B cell (primary cell): ENCODE measurements at regions not wholly inside any gene's neighbourhood (a gene's known extent, or its start where the extent isn't known, plus 50 kb on each side); places are given as distances from the start of the nearest gene placed in this dataset.

Source experiments
- ATAC-seq: fragments of 200-7000 bp; cut with Tn5 transposase; one replicate; pipeline ENCODE4 v1.10.0; 2021; ENCODE audit warnings: low read depth, mild to moderate bottlenecking, moderate number of reproducible peaks, moderate library complexity
- CTCF ChIA-PET: fragments of 350-600 bp; sonication (Branson Sonifier 250); formaldehyde crosslinking; loops from one replicate; lab custom pipeline; 2021; ENCODE audit warnings: antibody characterized with exemption, inconsistent platforms; lab: Charles Lee
- POLR2A ChIA-PET: fragments of 350-600 bp; sonication (Branson Sonifier 250); formaldehyde crosslinking; loops from one replicate; lab custom pipeline; 2021; ENCODE audit warnings: antibody characterized with exemption; lab: Charles Lee
- DNase-seq: peaks from one replicate; pipeline ENCODE4 v3.0.0; 2013
- H2AFZ ChIP-seq: 2 replicates; pipeline ENCODE4 v1.6.1; 2012; ENCODE audit warnings: mild to moderate bottlenecking, low read depth, low read length; ENCODE audit not compliant: insufficient read depth, poor library complexity, severe bottlenecking
- H3K27ac ChIP-seq, 2 donors: 1 replicate in 1 of 2; 2 replicates in 1 of 2; pipeline ENCODE4 v1.5.1; 2012 to 2013; ENCODE audit warnings: low read length in 2 of 2, mild to moderate bottlenecking in 2 of 2, moderate library complexity in 1 of 2
- H3K27me3 ChIP-seq, 4 experiments: fragments of 200-600 bp in 1 of 4; sonication (generic) in 1 of 4; replicated peaks in 1 of 4; 1 replicate in 2 of 4; 2 replicates in 2 of 4; pipeline versions ENCODE4 v1.6.1 to v1.7.0; 2013 to 2016; ENCODE audit warnings: low read length in 3 of 4, mild to moderate bottlenecking in 2 of 4, mixed read lengths in 1 of 4, moderate library complexity in 1 of 4; ENCODE audit not compliant: insufficient read depth in 4 of 4, control insufficient read depth in 3 of 4; ENCODE audit errors: control extremely low read depth in 1 of 4
- H3K36me3 ChIP-seq, 2 experiments: replicated peaks in 1 of 2; 1 replicate in 1 of 2; 2 replicates in 1 of 2; pipeline versions ENCODE4 v1.6.1 to v1.7.1; 2013; ENCODE audit warnings: low read length in 1 of 2; ENCODE audit not compliant: insufficient read depth in 2 of 2, control insufficient read depth in 1 of 2; ENCODE audit errors: control extremely low read depth in 1 of 2, extremely low read depth in 1 of 2
- H3K4me1 ChIP-seq, 2 donors: fragments of 200-600 bp in 1 of 2; sonication (generic) in 1 of 2; 1 replicate in 1 of 2; 2 replicates in 1 of 2; pipeline versions ENCODE4 v1.5.1 to v1.6.1; 2013 to 2017; ENCODE audit warnings: low read length in 2 of 2; ENCODE audit not compliant: control insufficient read depth in 2 of 2, insufficient read depth in 2 of 2
- H3K4me2 ChIP-seq: replicated peaks from 2 replicates; pipeline ENCODE3; 2012; ENCODE audit warnings: mild to moderate bottlenecking, low read depth, low read length; ENCODE audit not compliant: poor library complexity, severe bottlenecking
- H3K4me3 ChIP-seq, 5 experiments: fragments of 200-600 bp in 1 of 5; sonication (generic) in 1 of 5; 1 replicate in 3 of 5; 2 replicates in 2 of 5; pipeline versions ENCODE4 v1.5.1 to v1.7.0; 2011 to 2016; ENCODE audit warnings: low read length in 4 of 5, mild to moderate bottlenecking in 4 of 5, low read depth in 2 of 5, control low read depth in 1 of 5, moderate library complexity in 1 of 5; ENCODE audit not compliant: insufficient read depth in 1 of 5; ENCODE audit errors: control extremely low read depth in 1 of 5, extremely low read depth in 1 of 5
- H3K79me2 ChIP-seq: fragments of 200-600 bp; sonication (generic); one replicate; pipeline ENCODE4 v1.6.0; 2016; ENCODE audit warnings: low read length; ENCODE audit not compliant: control insufficient read depth, insufficient read depth
- H3K9ac ChIP-seq: fragments of 200-600 bp; sonication (generic); 2 replicates; pipeline ENCODE4 v1.6.1; 2017; ENCODE audit warnings: mild to moderate bottlenecking, low read length, moderate library complexity
- H3K9me3 ChIP-seq, 3 donors: one replicate each; pipeline versions ENCODE4 v1.6.1 to v1.7.1; 2013; ENCODE audit warnings: low read length in 2 of 3; ENCODE audit not compliant: control insufficient read depth in 2 of 3, insufficient read depth in 1 of 3; ENCODE audit errors: control extremely low read depth in 1 of 3
- H4K20me1 ChIP-seq: 2 replicates; pipeline ENCODE4 v1.6.0; 2012; ENCODE audit warnings: mild to moderate bottlenecking, low read length; ENCODE audit not compliant: insufficient read depth, control insufficient read depth, poor library complexity, severe bottlenecking
- H3K27ac Mint-ChIP-seq: one replicate; pipeline ENCODE4 v1.8.0; 2021; ENCODE audit warnings: mixed read lengths
- H3K27me3 Mint-ChIP-seq: one replicate; pipeline ENCODE4 v1.8.0; 2021; ENCODE audit warnings: mixed read lengths
- H3K4me1 Mint-ChIP-seq: one replicate; pipeline ENCODE4 v1.8.0; 2021; ENCODE audit warnings: mixed read lengths
- H3K4me3 Mint-ChIP-seq: one replicate; pipeline ENCODE4 v1.8.0; 2021; ENCODE audit warnings: mixed read lengths
- H3K9me3 Mint-ChIP-seq: one replicate; pipeline ENCODE4 v1.8.0; 2022; ENCODE audit warnings: mixed read lengths; ENCODE audit not compliant: insufficient read depth
- CTCF ChIP-seq: fragments of 200-600 bp; IDR thresholded peaks from one replicate; pipeline ENCODE4 v1.8.0; 2022; ENCODE audit warnings: antibody characterized with exemption, mild to moderate bottlenecking
- EZH2 ChIP-seq: IDR thresholded peaks from 2 replicates; pipeline ENCODE4 v1.6.1; 2012; ENCODE audit warnings: borderline replicate concordance, low read depth, mild to moderate bottlenecking, moderate library complexity, low read length; ENCODE audit not compliant: insufficient read depth, poor library complexity, severe bottlenecking
- WGBS: methylation state at CpG from one replicate; pipeline ENCODE4 v1.1.5; 2013; ENCODE audit warnings: missing lambda C conversion rate; ENCODE audit not compliant: insufficient coverage; 5-methylcytosine and 5-hydroxymethylcytosine counted together
- intact Hi-C: fragments of 100-400 bp; cut with micrococcal nuclease; formaldehyde crosslinking; loops from one replicate; pipeline ENCODE4 v1.10.0; 2022

GRCh38 chr10:16314259-16314658, 122.6 kb upstream of the PTER start:
- H3K79me2 ChIP-seq: no peaks in the 10 kb centered on the region
- no peak overlapping the region for H3K9ac ChIP-seq
- no peak overlapping the region for H3K27ac Mint-ChIP-seq
- H4K20me1 ChIP-seq: no peaks in the 10 kb centered on the region
- intact Hi-C loops: no loop called here
- H3K27me3 ChIP-seq: no peaks in the 10 kb centered on the region
- TF ChIP-seq CTCF (no peak), EZH2 (no peak)
- no peaks in the 10 kb centered on the region for H3K27me3 Mint-ChIP-seq
- CTCF ChIA-PET: no interaction called here
- no peak for DNase-seq
- no peak overlapping the region for H2AFZ ChIP-seq
- H3K27ac ChIP-seq: no peak overlapping the region
- no peak for ATAC-seq
- no peak overlapping the region for H3K4me3 Mint-ChIP-seq
- no peaks in the 10 kb centered on the region for H3K4me1 Mint-ChIP-seq
- H3K9me3 ChIP-seq: peaks cover 0 to 2% (median 0%) of the 10 kb centered on the region in 3 donors
- H3K4me2 ChIP-seq: no peak overlapping the region
- peaks cover 2% of the 10 kb centered on the region for H3K9me3 Mint-ChIP-seq
- H3K4me3 ChIP-seq: no peak overlapping the region
- no peaks in the 10 kb centered on the region for H3K4me1 ChIP-seq
- H3K36me3 ChIP-seq: no peaks in the 10 kb centered on the region
- POLR2A ChIA-PET: no interaction called here

- DNase-seq (no peak), ATAC-seq (no peak)
- H3K27ac ChIP-seq: no peak overlapping the region
- H3K36me3 ChIP-seq: no peaks in the 10 kb centered on the region
- ChIA-PET CTCF (no interaction called here), POLR2A (no interaction called here)
- H3K9me3 ChIP-seq: no peaks in the 10 kb centered on the region
- Mint-ChIP-seq H3K9me3 (no peaks in the 10 kb centered on the region), H3K4me3 (no peak overlapping the region), H3K4me1 (no peaks in the 10 kb centered on the region), H3K27me3 (no peaks in the 10 kb centered on the region), H3K27ac (no peak overlapping the region)
- TF ChIP-seq CTCF (no peak), EZH2 (no peak)
- no peaks in the 10 kb centered on the region for H4K20me1 ChIP-seq
- intact Hi-C loops: no loop called here
- H3K79me2 ChIP-seq: no peaks in the 10 kb centered on the region
- no peaks in the 10 kb centered on the region for H3K27me3 ChIP-seq
- no peak overlapping the region for H3K9ac ChIP-seq
- H3K4me1 ChIP-seq: no peaks in the 10 kb centered on the region
- 97% methylated on average over 3 of the region's 7 CpGs for WGBS
- H3K4me2 ChIP-seq: no peak overlapping the region
- no peak overlapping the region for H3K4me3 ChIP-seq
- H2AFZ ChIP-seq: no peak overlapping the region
Observed at GRCh38 chr10:16316733-16317390, 119.9 kb upstream of the PTER start.
